H9 (cell line): ENCODE measurements at regions not wholly inside any gene's neighbourhood (a gene's known extent, or its start where the extent isn't known, plus 50 kb on each side); places are given as distances from the start of the nearest gene placed in this dataset.

Source experiments
- DNase-seq: peaks from one replicate; pipeline ENCODE4 v3.0.0-alpha.2; 2017
- H2AFZ ChIP-seq: one replicate; pipeline ENCODE4 v1.6.1; 2013; ENCODE audit warnings: mild to moderate bottlenecking, low read length, control low read depth, moderate library complexity
- H2AK5ac ChIP-seq: 2 replicates; pipeline ENCODE4 v1.6.1; 2013; ENCODE audit warnings: low read length, control low read depth, mixed read lengths; ENCODE audit not compliant: insufficient read length
- H2BK120ac ChIP-seq: one replicate; pipeline ENCODE4 v1.6.1; 2013; ENCODE audit warnings: low read depth, mild to moderate bottlenecking, low read length, control low read depth, inconsistent platforms; ENCODE audit not compliant: poor library complexity, severe bottlenecking
- H2BK12ac ChIP-seq: 2 replicates; pipeline ENCODE4 v1.6.1; 2013; ENCODE audit warnings: low read length, control low read depth, mixed read lengths, low read depth; ENCODE audit not compliant: insufficient read length
- H2BK15ac ChIP-seq: 2 replicates; pipeline ENCODE4 v1.6.1; 2013; ENCODE audit warnings: low read depth, low read length, control low read depth
- H2BK20ac ChIP-seq: one replicate; pipeline ENCODE4 v1.6.1; 2013; ENCODE audit warnings: low read depth, mild to moderate bottlenecking, low read length, control low read depth, inconsistent platforms; ENCODE audit not compliant: poor library complexity, severe bottlenecking
- H2BK5ac ChIP-seq: 2 replicates; pipeline ENCODE4 v1.6.1; 2013; ENCODE audit warnings: low read length, control low read depth, mixed read lengths; ENCODE audit not compliant: insufficient read length
- H3K14ac ChIP-seq: 2 replicates; pipeline ENCODE4 v1.6.1; 2013; ENCODE audit warnings: low read length, control low read depth; ENCODE audit not compliant: insufficient read depth
- H3K18ac ChIP-seq: 2 replicates; pipeline ENCODE4 v1.6.1; 2013; ENCODE audit warnings: low read depth, mild to moderate bottlenecking, mixed read lengths, low read length, control low read depth; ENCODE audit not compliant: insufficient read length
- H3K23ac ChIP-seq: 2 replicates; pipeline ENCODE4 v1.6.1; 2013; ENCODE audit warnings: low read length, control low read depth, mixed read lengths, low read depth; ENCODE audit not compliant: insufficient read length
- H3K23me2 ChIP-seq: 2 replicates; pipeline ENCODE4 v1.6.1; 2013; ENCODE audit warnings: low read depth, mild to moderate bottlenecking, mixed read lengths, low read length, control low read depth; ENCODE audit not compliant: insufficient read length, poor library complexity, severe bottlenecking
- H3K27ac ChIP-seq: 2 replicates; pipeline ENCODE4 v1.5.1; 2013; ENCODE audit warnings: low read length, control low read depth, mixed read lengths, low read depth; ENCODE audit not compliant: insufficient read length
- H3K27me3 ChIP-seq: 2 replicates; pipeline ENCODE4 v1.6.1; 2013; ENCODE audit warnings: low read length, control low read depth, inconsistent platforms; ENCODE audit not compliant: insufficient read depth
- H3K4ac ChIP-seq: 2 replicates; pipeline ENCODE4 v1.6.1; 2013; ENCODE audit warnings: low read depth, mild to moderate bottlenecking, control low read depth, inconsistent platforms, low read length, moderate library complexity
- H3K4me1 ChIP-seq: 2 replicates; pipeline ENCODE4 v1.6.1; 2013; ENCODE audit warnings: low read length, control low read depth, inconsistent platforms; ENCODE audit not compliant: insufficient read depth
- H3K4me2 ChIP-seq: 2 replicates; pipeline ENCODE4 v1.6.1; 2013; ENCODE audit warnings: low read length, control low read depth, mixed read lengths; ENCODE audit not compliant: insufficient read length, insufficient read depth
- H3K56ac ChIP-seq: 2 replicates; pipeline ENCODE4 v1.6.1; 2013; ENCODE audit warnings: low read depth, mild to moderate bottlenecking, mixed read lengths, low read length, control low read depth; ENCODE audit not compliant: insufficient read length
- H3K79me1 ChIP-seq: 2 replicates; pipeline ENCODE4 v1.6.1; 2013; ENCODE audit warnings: low read depth, mild to moderate bottlenecking, moderate library complexity, low read length, control low read depth, inconsistent platforms; ENCODE audit not compliant: insufficient read depth, poor library complexity, severe bottlenecking
- H3K79me2 ChIP-seq: 2 replicates; pipeline ENCODE4 v1.6.1; 2013; ENCODE audit warnings: low read length, control low read depth, inconsistent platforms; ENCODE audit not compliant: insufficient read depth
- H3K9ac ChIP-seq: 2 replicates; pipeline ENCODE4 v1.6.1; 2013; ENCODE audit warnings: low read length, control low read depth, mixed read lengths; ENCODE audit not compliant: insufficient read length; ENCODE audit errors: extremely low read depth
- H3K9me3 ChIP-seq: one replicate; pipeline ENCODE4 v1.6.1; 2013; ENCODE audit warnings: low read depth, low read length, inconsistent platforms; ENCODE audit not compliant: control insufficient read depth
- H3T11ph ChIP-seq: one replicate; pipeline ENCODE4 v1.6.1; 2013; ENCODE audit warnings: mild to moderate bottlenecking, low read length, control low read depth, inconsistent platforms
- H4K20me1 ChIP-seq: one replicate; pipeline ENCODE4 v1.6.1; 2013; ENCODE audit not compliant: control insufficient read depth, insufficient read length, insufficient read depth
- H4K5ac ChIP-seq: 2 replicates; pipeline ENCODE4 v1.6.1; 2013; ENCODE audit warnings: low read depth, mild to moderate bottlenecking, mixed read lengths, low read length, control low read depth; ENCODE audit not compliant: insufficient read length
- H4K8ac ChIP-seq: replicated peaks from 2 replicates; pipeline ENCODE4 v1.6.1; 2013; ENCODE audit warnings: low read length, control low read depth, mixed read lengths, low read depth; ENCODE audit not compliant: insufficient read length
- H4K91ac ChIP-seq: 2 replicates; pipeline ENCODE4 v1.6.1; 2013; ENCODE audit warnings: low read depth, mild to moderate bottlenecking, moderate library complexity, mixed read lengths, low read length, control low read depth; ENCODE audit not compliant: insufficient read length
- H3K27ac Mint-ChIP-seq, 3 experiments: 2 replicates in 2 of 3; 3 replicates in 1 of 3; pipeline ENCODE4 v1.8.0; 2020 to 2021; ENCODE audit warnings: mixed read lengths in 3 of 3, mild to moderate bottlenecking in 1 of 3, moderate library complexity in 1 of 3
- H3K27me3 Mint-ChIP-seq: 2 replicates; pipeline ENCODE4 v1.8.0; 2021; ENCODE audit warnings: low read depth, mild to moderate bottlenecking, moderate library complexity, mixed read lengths
- H3K36me3 Mint-ChIP-seq, 3 experiments: 2 replicates in 2 of 3; 3 replicates in 1 of 3; pipeline ENCODE4 v1.8.0; 2020 to 2021; ENCODE audit warnings: low read depth in 3 of 3, mixed read lengths in 3 of 3; ENCODE audit not compliant: insufficient read depth in 1 of 3
- H3K4me1 Mint-ChIP-seq, 2 experiments: 2 replicates each; pipeline ENCODE4 v1.8.0; 2020; ENCODE audit warnings: mixed read lengths in 2 of 2
- H3K4me3 Mint-ChIP-seq, 2 experiments: 2 replicates in 1 of 2; 3 replicates in 1 of 2; pipeline ENCODE4 v1.8.0; 2020 to 2021; ENCODE audit warnings: mild to moderate bottlenecking in 2 of 2, mixed read lengths in 2 of 2, moderate library complexity in 1 of 2
- H3K9me3 Mint-ChIP-seq, 2 experiments: 2 replicates in 1 of 2; 3 replicates in 1 of 2; pipeline ENCODE4 v1.8.0; 2020; ENCODE audit warnings: mild to moderate bottlenecking in 2 of 2, mixed read lengths in 2 of 2, moderate library complexity in 1 of 2
- WGBS: extraction: QIAGEN DNeasy Blood & Tissue Kit; methylation state at CpG from one replicate; pipeline ENCODE4 v1.1.7; 2013; ENCODE audit warnings: missing lambda C conversion rate, low lambda C conversion rate, mixed read lengths; ENCODE audit not compliant: insufficient read length; ENCODE audit errors: extremely low coverage; 5-methylcytosine and 5-hydroxymethylcytosine counted together
- TF ChIP-seq, protein P1 (sequence below): fragments of 200-600 bp; sonication (generic); conservative IDR thresholded peaks from 3 replicates; pipeline ENCODE4 v1.8.0; 2021; ENCODE audit warnings: antibody characterized with exemption, mild to moderate bottlenecking

DNA sequence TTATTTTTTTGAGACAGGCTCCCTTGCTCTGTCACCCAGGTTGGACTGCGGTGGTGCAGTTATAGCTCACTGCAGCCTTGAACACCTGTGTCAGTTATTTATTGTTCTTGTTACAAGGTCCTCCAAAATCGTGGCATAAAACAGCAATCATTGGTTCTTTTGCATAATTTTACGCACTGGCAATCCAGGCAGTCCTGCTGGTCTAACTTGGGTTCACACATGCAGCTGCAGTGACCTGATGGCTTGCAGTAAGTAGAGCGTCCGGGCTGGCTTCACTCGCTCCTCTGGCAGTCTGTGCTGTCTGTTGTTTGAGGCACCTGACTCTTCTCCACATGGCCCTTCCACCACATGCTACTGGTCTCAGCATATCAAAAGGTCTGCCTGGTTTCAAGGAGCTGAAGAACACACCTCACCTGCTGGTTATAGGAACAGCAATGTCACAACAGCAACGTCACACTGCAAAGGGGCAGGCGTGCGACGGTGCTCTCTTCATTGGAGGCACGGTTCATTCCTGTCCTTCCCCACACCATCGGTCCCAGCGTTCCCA, 894.6 kb downstream of the TRIML1 start:
- no peak for DNase-seq
- no peaks in the 10 kb centered on the region for H3K23me2 ChIP-seq
- H2BK20ac ChIP-seq = no peak overlapping the region
- TF ChIP-seq, protein P1, sequence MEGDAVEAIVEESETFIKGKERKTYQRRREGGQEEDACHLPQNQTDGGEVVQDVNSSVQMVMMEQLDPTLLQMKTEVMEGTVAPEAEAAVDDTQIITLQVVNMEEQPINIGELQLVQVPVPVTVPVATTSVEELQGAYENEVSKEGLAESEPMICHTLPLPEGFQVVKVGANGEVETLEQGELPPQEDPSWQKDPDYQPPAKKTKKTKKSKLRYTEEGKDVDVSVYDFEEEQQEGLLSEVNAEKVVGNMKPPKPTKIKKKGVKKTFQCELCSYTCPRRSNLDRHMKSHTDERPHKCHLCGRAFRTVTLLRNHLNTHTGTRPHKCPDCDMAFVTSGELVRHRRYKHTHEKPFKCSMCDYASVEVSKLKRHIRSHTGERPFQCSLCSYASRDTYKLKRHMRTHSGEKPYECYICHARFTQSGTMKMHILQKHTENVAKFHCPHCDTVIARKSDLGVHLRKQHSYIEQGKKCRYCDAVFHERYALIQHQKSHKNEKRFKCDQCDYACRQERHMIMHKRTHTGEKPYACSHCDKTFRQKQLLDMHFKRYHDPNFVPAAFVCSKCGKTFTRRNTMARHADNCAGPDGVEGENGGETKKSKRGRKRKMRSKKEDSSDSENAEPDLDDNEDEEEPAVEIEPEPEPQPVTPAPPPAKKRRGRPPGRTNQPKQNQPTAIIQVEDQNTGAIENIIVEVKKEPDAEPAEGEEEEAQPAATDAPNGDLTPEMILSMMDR = no peak
- no peak overlapping the region for H3K4ac ChIP-seq
- no peaks in the 10 kb centered on the region for H3K27me3 ChIP-seq
- H3K27ac ChIP-seq = no peak overlapping the region
- Mint-ChIP-seq H3K4me1 (peaks cover 6 to 10% of the 10 kb centered on the region in 2 experiments), H3K9me3 (no peaks in the 10 kb centered on the region), H3K4me3 (no peak overlapping the region), H3K36me3 (no peaks in the 10 kb centered on the region; a peak in 1 of 7 replicates), H3K27ac (peak overlapping the region in 1 of 3 experiments; percentile 14; a peak in 1 of 7 replicates), H3K27me3 (no peaks in the 10 kb centered on the region)
- H3K4me2 ChIP-seq = no peak overlapping the region
- no peak overlapping the region for H2BK5ac ChIP-seq
- no peak overlapping the region; the same call in 1 of the 2 replicates for H3K14ac ChIP-seq
- H2AFZ ChIP-seq = no peak overlapping the region
- no peak overlapping the region for H4K5ac ChIP-seq
- no CpG with 5 or more reads among the region's 13 CpGs for WGBS
- H2BK120ac ChIP-seq = no peak overlapping the region
- no peaks in the 10 kb centered on the region for H3K9me3 ChIP-seq
- H3T11ph ChIP-seq = no peak overlapping the region
- H4K8ac ChIP-seq = no peak overlapping the region
- H4K91ac ChIP-seq = no peak overlapping the region
- no peak overlapping the region for H3K18ac ChIP-seq
- H3K56ac ChIP-seq = no peak overlapping the region
- no peaks in the 10 kb centered on the region for H3K79me1 ChIP-seq
- no peaks in the 10 kb centered on the region for H4K20me1 ChIP-seq
- H3K4me1 ChIP-seq = no peaks in the 10 kb centered on the region
- no peak overlapping the region for H2BK15ac ChIP-seq
- no peak overlapping the region for H2BK12ac ChIP-seq
- no peaks in the 10 kb centered on the region for H3K79me2 ChIP-seq
- no peak overlapping the region for H2AK5ac ChIP-seq
- H3K23ac ChIP-seq = no peak overlapping the region
- H3K9ac ChIP-seq = no peak overlapping the region
